PC-3 (cell line): ENCODE measurements at regions not wholly inside any gene's neighbourhood (a gene's known extent, or its start where the extent isn't known, plus 50 kb on each side); places are given as distances from the start of the nearest gene placed in this dataset.

ENCODE experiments used
- ATAC-seq: fragments of 200-7000 bp; cut with Tn5 transposase; 2 replicates; pipeline ENCODE4 v1.9.1; 2020; ENCODE audit warnings: mild to moderate bottlenecking, moderate library complexity
- BruUV-seq: library from RNA; stranded (reverse); fragments of 400-500 nt; replicated peaks from 2 replicates; lab custom pipeline; 2021; lab: Mats Ljungman, UMichigan
- CTCF ChIA-PET: fragments of 300-600 bp; sonication (Branson Sonifier 250); formaldehyde crosslinking; loops from one replicate; lab custom pipeline; 2022; ENCODE audit warnings: antibody characterized with exemption; lab: Charles Lee
- POLR2A ChIA-PET: fragments of 300-600 bp; sonication (Branson Sonifier 250); formaldehyde crosslinking; loops from one replicate; lab custom pipeline; 2022; ENCODE audit warnings: antibody characterized with exemption; ENCODE audit not compliant: unreplicated experiment; lab: Charles Lee
- DNase-seq: peaks from one replicate; pipeline ENCODE4 v3.0.0-alpha.2; 2015
- H2AFZ ChIP-seq: fragments of 300-600 bp; sonication (generic); 2 replicates; pipeline ENCODE4 v1.6.0; 2016; ENCODE audit warnings: antibody characterized with exemption, low read length
- H3F3A ChIP-seq: fragments of 300-600 bp; sonication (generic); one replicate; pipeline ENCODE4 v1.6.0; 2017; ENCODE audit warnings: antibody characterized with exemption, low read length, control low read depth, mild to moderate bottlenecking; ENCODE audit not compliant: unreplicated experiment
- H3K27ac ChIP-seq: fragments of 300-600 bp; sonication (generic); 2 replicates; pipeline ENCODE4 v1.5.1; 2016; ENCODE audit warnings: mild to moderate bottlenecking, low read length
- H3K27me3 ChIP-seq: fragments of 300-600 bp; sonication (generic); 2 replicates; pipeline ENCODE4 v1.6.1; 2016; ENCODE audit warnings: low read length, mixed read lengths
- H3K36me3 ChIP-seq: fragments of 300-600 bp; sonication (generic); 2 replicates; pipeline ENCODE4 v1.6.1; 2016; ENCODE audit warnings: low read depth, mixed run types, low read length, mixed read lengths
- H3K4me1 ChIP-seq: fragments of 300-600 bp; sonication (generic); 2 replicates; pipeline ENCODE4 v1.5.1; 2016; ENCODE audit warnings: low read length; ENCODE audit not compliant: insufficient read depth
- H3K4me2 ChIP-seq: fragments of 300-600 bp; sonication (generic); 2 replicates; pipeline ENCODE4 v1.6.0; 2016; ENCODE audit warnings: low read length
- H3K4me3 ChIP-seq: fragments of 300-600 bp; sonication (generic); 2 replicates; pipeline ENCODE4 v1.5.1; 2016; ENCODE audit warnings: mild to moderate bottlenecking, low read length, mixed read lengths
- H3K79me2 ChIP-seq: fragments of 300-600 bp; sonication (generic); 2 replicates; pipeline ENCODE4 v1.6.1; 2017; ENCODE audit warnings: low read length, mixed read lengths
- H3K9ac ChIP-seq: fragments of 300-600 bp; sonication (generic); 2 replicates; pipeline ENCODE4 v1.6.0; 2016; ENCODE audit warnings: mild to moderate bottlenecking, low read length
- H3K9me2 ChIP-seq: fragments of 300-600 bp; sonication (generic); replicated peaks from 2 replicates; pipeline ENCODE4 v1.6.1; 2016; ENCODE audit warnings: mixed run types, low read length, mixed read lengths
- H3K9me3 ChIP-seq: fragments of 300-600 bp; sonication (generic); 2 replicates; pipeline ENCODE4 v1.6.1; 2016; ENCODE audit warnings: low read length, mixed read lengths
- H4K20me1 ChIP-seq: fragments of 300-600 bp; sonication (generic); 2 replicates; pipeline ENCODE4 v1.6.1; 2016; ENCODE audit warnings: low read length, mixed read lengths
- EZH2 ChIP-seq: fragments of 300-600 bp; sonication (generic); IDR thresholded peaks from one replicate; pipeline ENCODE4 v1.6.1; 2017; ENCODE audit warnings: antibody characterized with exemption, mild to moderate bottlenecking, low read length; ENCODE audit not compliant: unreplicated experiment
- EZH2phosphoT487 ChIP-seq: fragments of 300-600 bp; sonication (generic); IDR thresholded peaks from 2 replicates; pipeline ENCODE4 v1.6.1; 2018; ENCODE audit warnings: mild to moderate bottlenecking, antibody characterized with exemption, low read length, borderline replicate concordance
- intact Hi-C: fragments of 100-400 bp; cut with micrococcal nuclease; formaldehyde crosslinking; loops from 2 replicates; pipeline ENCODE4 v1.9.0; 2023
- TF ChIP-seq, protein P1 (sequence below): fragments of 300-600 bp; sonication (generic); conservative IDR thresholded peaks from 2 replicates; pipeline ENCODE4 v1.5.1; 2017; ENCODE audit warnings: antibody characterized with exemption, low read depth, mild to moderate bottlenecking, low read length

DNA sequence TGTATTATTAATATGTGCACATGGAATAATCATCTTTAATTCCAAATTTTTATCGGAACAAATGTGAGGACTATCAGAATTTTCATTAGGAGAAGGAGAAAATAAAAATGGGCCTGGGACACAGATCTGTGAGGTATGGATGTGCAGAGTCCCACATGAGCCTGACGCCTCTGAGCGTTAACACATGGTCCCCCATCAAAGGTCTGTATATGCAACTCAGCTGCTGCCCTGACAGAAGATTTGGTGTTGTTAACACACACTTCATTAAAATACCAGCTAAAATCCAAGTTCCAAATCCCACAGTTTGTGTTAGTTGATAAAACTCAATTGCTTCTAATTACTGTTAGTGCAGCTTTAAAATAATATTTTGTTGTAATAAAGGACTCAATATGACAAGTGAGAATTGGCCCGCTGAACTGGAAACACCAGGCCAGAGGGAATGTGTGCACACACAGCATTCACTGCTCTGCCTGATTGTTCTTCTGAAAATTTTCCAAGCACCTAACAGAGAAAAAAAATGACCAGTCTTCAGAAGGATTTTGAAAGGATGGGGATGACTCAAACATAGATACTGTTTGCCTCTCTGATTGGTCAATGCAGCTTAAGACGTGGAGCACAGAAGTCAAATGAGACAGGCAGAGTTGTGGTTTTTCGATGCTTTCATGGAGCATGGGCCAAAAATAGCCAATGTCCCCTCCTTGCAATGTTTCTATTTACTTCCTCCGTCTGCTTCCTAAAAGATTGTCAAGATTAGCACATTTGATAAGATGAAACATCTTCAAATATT is 266.6 kb downstream of the NKX6-1 start:
- no peaks in the 10 kb centered on the region for H3K4me1 ChIP-seq
- H3K4me2 ChIP-seq, result no peak overlapping the region
- H3K36me3 ChIP-seq, result no peaks in the 10 kb centered on the region
- H3K4me3 ChIP-seq, result no peak overlapping the region
- H2AFZ ChIP-seq, result no peak overlapping the region
- H3K9me3 ChIP-seq, result no peaks in the 10 kb centered on the region
- DNase-seq, result no peak
- no peak for ATAC-seq
- H4K20me1 ChIP-seq, result no peaks in the 10 kb centered on the region
- ChIA-PET POLR2A (no interaction called here), CTCF (no interaction called here)
- no peaks in the 10 kb centered on the region for H3K27me3 ChIP-seq
- no peak overlapping the region for H3K27ac ChIP-seq
- intact Hi-C loops, result loop anchor here (10.0 kb wide), 1 partner anchor 272 kb away; no protein-coding TSS in a partner anchor
- H3K9ac ChIP-seq, result no peak overlapping the region
- TF ChIP-seq EZH2phosphoT487, result no peak
- TF ChIP-seq, protein P1, sequence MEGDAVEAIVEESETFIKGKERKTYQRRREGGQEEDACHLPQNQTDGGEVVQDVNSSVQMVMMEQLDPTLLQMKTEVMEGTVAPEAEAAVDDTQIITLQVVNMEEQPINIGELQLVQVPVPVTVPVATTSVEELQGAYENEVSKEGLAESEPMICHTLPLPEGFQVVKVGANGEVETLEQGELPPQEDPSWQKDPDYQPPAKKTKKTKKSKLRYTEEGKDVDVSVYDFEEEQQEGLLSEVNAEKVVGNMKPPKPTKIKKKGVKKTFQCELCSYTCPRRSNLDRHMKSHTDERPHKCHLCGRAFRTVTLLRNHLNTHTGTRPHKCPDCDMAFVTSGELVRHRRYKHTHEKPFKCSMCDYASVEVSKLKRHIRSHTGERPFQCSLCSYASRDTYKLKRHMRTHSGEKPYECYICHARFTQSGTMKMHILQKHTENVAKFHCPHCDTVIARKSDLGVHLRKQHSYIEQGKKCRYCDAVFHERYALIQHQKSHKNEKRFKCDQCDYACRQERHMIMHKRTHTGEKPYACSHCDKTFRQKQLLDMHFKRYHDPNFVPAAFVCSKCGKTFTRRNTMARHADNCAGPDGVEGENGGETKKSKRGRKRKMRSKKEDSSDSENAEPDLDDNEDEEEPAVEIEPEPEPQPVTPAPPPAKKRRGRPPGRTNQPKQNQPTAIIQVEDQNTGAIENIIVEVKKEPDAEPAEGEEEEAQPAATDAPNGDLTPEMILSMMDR, result no peak
- TF ChIP-seq EZH2, result no peak
- no peaks in the 10 kb centered on the region for H3F3A ChIP-seq
- no TSS peak for BruUV-seq
- H3K79me2 ChIP-seq, result no peaks in the 10 kb centered on the region
- no peaks in the 10 kb centered on the region for H3K9me2 ChIP-seq

DNA sequence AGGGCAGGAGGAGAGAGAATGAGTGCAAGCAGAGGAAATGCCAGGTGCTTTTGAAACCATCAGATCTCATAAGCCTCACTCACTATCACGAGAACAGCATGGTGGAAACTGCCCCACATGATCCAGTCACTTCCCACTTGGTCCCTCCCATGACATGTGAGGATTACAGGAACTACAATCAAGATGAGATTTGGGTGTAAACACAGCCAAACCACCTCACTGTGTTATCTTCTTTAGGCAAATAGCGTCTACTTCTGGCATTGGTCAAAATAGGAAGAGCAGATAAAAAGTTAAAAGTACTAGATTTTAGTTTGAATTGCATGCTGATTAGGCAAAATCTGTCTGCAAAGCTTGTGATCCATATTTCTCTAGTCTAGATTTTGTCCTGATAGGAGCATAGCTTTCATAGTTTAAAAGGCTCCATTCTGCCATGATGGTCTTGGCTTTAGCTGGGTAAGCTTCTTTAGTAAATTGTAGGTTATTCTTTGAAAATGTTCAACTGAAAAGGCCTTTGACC is 267.5 kb downstream of the NKX6-1 start:
- no peaks in the 10 kb centered on the region for H3K9me2 ChIP-seq
- no peaks in the 10 kb centered on the region for H3K36me3 ChIP-seq
- TF ChIP-seq, protein P1, result no peak
- no peak for TF ChIP-seq EZH2
- no peak for TF ChIP-seq EZH2phosphoT487
- no peaks in the 10 kb centered on the region for H3K27me3 ChIP-seq
- intact Hi-C loops, result loop anchor here (10.0 kb wide), 1 partner anchor 273 kb away; no protein-coding TSS in a partner anchor
- no peak overlapping the region for H3K9ac ChIP-seq
- H3K4me1 ChIP-seq, result no peaks in the 10 kb centered on the region
- H3K4me2 ChIP-seq, result no peak overlapping the region
- H3F3A ChIP-seq, result no peaks in the 10 kb centered on the region
- no peak overlapping the region for H3K27ac ChIP-seq
- H3K9me3 ChIP-seq, result no peaks in the 10 kb centered on the region
- BruUV-seq, result no TSS peak
- no peak for DNase-seq
- no peaks in the 10 kb centered on the region for H3K79me2 ChIP-seq
- H2AFZ ChIP-seq, result no peak overlapping the region
- ATAC-seq, result no peak
- no peak overlapping the region for H3K4me3 ChIP-seq
- ChIA-PET CTCF (no interaction called here), POLR2A (no interaction called here)
- H4K20me1 ChIP-seq, result no peaks in the 10 kb centered on the region

DNA sequence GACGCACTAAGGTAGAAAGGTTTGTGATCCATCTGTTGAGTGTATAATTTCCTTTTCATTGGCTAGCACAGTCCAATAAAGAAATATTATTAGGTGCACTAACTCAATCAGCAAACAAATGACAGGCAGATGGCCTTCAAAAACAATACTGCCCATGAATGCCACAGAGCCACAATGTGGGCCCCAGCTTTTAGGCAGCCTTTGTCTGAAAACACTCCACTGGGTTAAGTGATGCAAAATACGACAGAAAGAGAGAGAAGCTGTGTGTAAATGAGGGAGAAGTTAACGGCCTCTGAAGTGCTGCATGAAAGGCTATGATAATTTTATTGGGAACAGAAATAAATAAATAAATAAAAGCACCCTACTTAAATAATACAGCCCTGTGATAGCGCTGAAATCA is 274.6 kb downstream of the NKX6-1 start:
- Histone ChIP-seq H4K20me1 (no peaks in the 10 kb centered on the region), H3K27ac (no peak overlapping the region), H3K36me3 (no peaks in the 10 kb centered on the region), H3K4me2 (no peak overlapping the region), H3K27me3 (no peaks in the 10 kb centered on the region), H3K4me1 (no peaks in the 10 kb centered on the region), H3K79me2 (no peaks in the 10 kb centered on the region), H3F3A (no peaks in the 10 kb centered on the region), H2AFZ (no peak overlapping the region), H3K9ac (no peak overlapping the region), H3K9me3 (no peaks in the 10 kb centered on the region), H3K4me3 (no peak overlapping the region), H3K9me2 (no peaks in the 10 kb centered on the region)
- ATAC-seq (no peak), DNase-seq (no peak)
- intact Hi-C loops, result no loop called here
- BruUV-seq, result no TSS peak
- POLR2A ChIA-PET, result no interaction called here
- CTCF ChIA-PET, result no interaction called here
- TF ChIP-seq EZH2 (no peak), EZH2phosphoT487 (no peak)
- TF ChIP-seq, protein P1, result no peak
